Activated naive CD4-positive, alpha-beta T cell treated with Interleukin-2 at 50 U/mL for 16 hours (primary cell): ENCODE measurements at regions not wholly inside any gene's neighbourhood (a gene's known extent, or its start where the extent isn't known, plus 50 kb on each side); places are given as distances from the start of the nearest gene placed in this dataset.

Source experiments
- DNase-seq: peaks from one replicate; pipeline ENCODE4 v3.0.0-alpha.2; 2020

DNA sequence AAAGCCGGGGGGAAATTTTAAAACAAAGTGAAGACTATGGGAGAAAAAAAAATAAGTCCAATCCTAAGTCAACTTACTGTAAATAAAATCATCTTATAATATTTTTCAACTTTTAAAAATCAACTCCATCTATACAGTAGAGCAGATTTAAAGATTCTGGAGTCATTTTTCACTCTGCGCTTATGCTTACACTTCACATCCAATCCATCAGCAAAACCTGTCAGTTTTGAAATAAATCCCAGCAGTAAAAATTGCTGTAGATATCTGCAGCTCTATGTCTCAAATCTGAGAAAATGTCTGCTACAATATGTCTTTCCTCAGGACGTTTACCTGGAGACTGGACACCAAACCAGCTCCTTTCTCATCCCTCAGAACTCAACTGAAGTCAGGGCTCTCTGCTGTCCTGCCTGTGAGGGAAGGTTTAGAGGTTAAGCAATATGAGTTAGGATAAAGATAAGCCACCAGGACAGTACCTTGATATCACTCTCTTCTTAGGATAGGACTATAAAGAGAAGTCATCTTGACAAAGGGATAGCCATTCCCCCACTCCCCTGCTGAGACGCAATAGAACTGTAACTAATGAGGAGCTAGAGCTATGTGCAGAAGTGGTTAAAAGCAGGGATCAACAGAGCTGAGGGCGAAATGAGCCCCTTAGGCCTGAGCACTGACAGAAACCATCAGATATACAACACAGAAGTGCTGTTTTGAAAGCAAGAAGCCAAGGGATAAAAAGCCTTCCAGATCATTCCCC is 254.7 kb upstream of the KLHL1 start:
- DNase-seq = no peak

GRCh38 chr13:70357031-70357430 is 248.8 kb upstream of the KLHL1 start:
- DNase-seq = no peak

GRCh38 chr13:70353096-70353495 is 244.8 kb upstream of the KLHL1 start:
- no peak for DNase-seq

DNA sequence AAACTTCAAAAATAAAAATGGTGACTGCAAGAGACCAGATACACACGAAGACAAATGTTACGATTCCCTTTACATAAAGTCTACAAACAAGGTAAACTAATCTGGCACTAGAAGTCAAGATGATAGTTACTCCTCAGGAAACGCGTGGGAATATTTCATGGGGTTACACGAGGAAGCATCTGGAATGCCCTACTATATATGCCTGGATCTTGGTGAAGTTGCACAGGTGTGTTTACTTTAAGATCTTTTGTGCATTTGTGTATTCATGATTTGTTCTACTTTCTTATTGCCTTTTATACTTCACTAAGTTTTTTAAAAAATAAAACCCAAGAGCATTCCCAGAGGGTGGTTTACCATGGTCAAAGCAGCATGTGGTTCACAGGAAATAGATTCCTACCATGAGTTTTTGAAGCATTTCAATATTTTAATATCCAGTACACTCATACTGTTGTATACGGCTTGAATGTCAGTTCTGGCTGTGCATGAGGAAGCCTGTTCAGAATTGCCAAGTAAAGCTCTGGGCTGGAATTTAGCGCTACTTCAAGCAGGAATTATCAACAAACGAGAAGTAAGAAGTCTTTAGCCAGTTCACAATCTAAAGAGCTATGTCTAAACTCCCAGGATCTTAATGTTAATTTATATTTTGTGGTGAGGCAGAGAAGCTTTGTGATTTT is 239.8 kb upstream of the KLHL1 start:
- DNase-seq = no peak

DNA sequence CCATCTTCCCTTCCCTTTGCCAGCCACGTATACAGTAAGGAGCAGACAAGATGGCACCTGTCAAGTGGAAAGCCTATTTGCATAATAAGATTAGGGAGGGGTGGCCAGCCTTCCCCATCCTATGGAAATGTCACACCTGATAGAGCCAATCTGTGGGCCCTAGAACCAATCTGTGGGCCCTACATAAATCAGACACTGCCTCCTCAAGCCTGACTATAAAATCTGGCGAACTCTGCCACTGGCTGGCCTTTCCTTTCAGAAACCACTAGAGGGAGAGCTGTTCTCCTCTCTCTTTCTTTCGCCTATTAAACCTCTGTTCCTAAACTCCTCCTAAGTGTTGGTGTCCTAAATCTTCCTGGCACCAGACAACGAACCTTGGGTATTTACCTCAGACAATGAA is 231.5 kb upstream of the KLHL1 start:
- no peak for DNase-seq

- DNase-seq = no peak
These were observed 230.4 kb upstream of the KLHL1 start for GRCh38 chr13:70338609-70339008.

- no peak for DNase-seq
These were observed 228.6 kb upstream of the KLHL1 start for GRCh38 chr13:70336866-70337265.

DNA sequence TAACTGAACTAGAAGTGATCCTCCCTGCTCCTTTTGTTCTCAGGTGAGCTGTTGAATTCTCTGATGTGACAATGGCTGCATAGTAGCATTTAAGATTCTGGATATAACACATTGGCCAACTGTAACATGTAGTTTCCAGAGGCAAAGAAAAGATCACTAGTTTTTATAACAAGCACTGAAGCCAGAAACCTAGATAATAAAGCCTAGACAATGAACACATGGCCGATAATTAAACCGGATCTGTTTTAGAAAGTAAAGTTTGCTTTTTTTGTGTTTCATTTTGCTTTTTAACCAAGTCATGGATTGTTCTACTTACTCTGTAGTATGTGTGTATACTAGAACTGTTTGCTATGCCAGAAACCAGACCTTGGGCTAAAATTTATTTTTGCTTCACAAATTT is 225.5 kb upstream of the KLHL1 start:
- no peak for DNase-seq

DNA sequence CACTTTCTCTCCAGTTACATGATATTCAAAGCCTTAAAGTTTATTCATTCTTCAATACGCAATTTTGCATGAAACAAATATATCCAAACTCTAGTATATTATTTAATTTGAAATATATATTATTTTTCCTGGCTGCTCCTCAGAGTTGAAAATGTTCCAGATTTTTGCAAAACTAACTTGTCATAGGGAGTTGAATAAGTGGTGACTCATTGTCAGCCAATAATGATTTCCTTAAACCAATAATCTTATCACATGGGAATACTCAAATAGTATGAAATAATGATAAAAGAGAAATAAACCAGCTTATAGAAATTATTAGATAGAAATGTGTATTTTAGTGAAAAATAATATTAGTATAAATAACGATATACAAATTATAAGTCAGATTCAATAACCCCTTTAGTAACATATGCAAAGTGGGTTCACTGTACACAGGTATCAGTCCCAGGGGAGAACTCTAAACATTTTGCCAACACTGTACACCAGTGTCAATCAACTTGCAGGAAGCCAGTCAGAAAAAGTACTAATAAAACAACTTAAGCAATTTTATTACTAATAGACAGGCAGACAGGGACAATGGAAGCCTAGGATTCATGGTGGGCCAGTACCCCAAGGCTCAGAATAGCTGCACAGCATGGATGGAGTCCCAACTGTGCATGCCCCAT is 222.6 kb upstream of the KLHL1 start:
- no peak for DNase-seq

DNA sequence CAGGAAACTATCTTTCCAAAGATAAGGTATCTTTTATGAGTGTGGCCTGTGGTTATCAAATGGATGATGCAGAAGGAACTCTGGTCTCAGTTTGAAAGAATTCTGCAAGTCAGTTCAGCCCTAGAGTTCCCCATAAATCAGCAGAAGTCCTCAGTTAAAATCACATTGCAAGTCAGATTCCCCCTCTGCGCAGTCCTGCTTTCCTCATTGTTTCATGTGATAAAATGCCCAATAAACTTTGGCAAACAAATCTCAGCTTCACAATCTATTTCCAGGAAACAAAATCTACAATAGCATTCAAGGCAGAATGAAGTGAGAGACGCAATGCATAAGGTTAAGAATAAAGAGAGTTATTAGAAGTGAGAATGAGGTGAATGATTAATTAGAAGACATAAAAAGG is 216.3 kb upstream of the KLHL1 start:
- no peak for DNase-seq

- DNase-seq = no peak
These were observed 202.9 kb upstream of the KLHL1 start for GRCh38 chr13:70311191-70311590.

DNA sequence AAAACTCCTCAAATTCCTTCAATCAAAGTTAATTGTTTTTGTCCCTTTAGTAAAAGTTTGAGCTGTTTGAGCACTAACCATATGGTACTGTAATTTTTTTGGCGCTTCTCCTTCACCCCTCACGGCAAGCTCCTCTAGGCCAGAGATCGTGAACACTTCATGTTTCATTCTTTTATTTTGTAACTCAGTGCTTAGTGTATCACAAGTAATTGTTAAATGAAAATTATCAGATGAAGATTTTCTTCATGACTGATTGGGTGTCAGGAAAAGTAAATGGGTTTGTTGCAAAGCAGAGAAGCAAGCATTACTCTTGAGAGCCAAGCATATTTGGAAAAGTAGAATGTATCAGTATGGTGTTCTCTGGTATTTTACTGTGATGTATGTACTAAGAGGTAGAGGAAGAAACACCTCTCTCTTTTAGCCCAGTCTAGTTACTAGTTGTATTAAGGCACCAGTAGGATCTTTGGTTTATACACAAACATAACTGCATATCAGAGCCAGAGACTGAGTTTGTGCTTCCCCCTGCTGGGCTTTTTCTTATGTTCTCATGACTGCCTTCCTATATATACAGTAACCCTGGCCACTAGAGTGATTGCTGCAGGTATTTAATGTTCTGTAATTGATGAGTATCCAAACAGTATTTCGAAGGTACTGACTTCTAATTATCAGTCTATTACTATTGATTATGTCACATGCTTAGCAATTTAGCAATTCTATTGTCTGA is 202.3 kb upstream of the KLHL1 start:
- DNase-seq = no peak

DNA sequence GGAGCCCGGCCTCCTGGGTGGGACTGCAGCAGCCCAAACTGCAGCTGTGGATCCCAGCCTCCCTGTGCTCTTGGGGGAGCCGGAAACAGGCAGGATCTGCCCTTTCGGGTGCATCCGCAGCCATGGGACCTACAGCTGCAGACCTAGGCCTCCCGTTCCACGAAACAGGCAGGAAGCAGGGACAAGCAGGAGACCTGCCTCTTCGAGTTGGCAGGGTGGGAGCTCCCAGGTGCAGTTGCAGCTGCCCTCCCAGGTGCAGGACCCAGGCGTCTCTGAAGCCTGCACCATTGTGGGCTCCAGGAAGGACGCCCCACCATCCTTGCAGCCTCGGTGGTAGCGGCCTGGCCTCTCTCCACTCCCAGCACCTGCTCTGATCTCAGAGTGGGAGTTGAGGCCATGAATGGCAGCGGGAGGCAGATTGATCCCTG is 189.0 kb upstream of the KLHL1 start:
- no peak for DNase-seq

DNA sequence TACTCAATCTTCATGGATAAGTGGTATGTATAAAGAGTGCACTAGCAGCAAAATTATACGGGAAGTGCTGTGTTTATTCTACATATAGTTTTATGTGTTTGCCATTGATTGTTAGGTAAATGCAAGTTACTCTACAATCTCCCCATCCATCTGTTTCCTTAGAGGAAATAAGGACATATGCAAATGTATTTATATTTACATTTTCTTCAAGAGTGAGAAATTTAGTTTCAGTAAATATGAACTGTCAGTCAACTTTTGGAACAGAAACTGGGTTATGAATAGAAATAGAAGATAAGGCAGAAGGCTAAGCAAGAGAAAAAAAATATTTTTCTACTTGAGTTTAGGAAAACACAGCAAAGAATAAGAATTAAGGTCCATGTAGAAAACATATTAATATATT is 176.1 kb upstream of the KLHL1 start:
- no peak for DNase-seq

- no peak for DNase-seq
These were observed 167.6 kb upstream of the KLHL1 start for GRCh38 chr13:70275841-70276240.

GRCh38 chr13:70255406-70255991 is 147.2 kb upstream of the KLHL1 start:
- DNase-seq = no peak

- DNase-seq = no peak
These were observed 145.6 kb upstream of the KLHL1 start for GRCh38 chr13:70253834-70254233.

- DNase-seq = no peak
These were observed 145.2 kb upstream of the KLHL1 start for GRCh38 chr13:70253411-70253810.

GRCh38 chr13:70249332-70250064 is 141.2 kb upstream of the KLHL1 start:
- no peak for DNase-seq

GRCh38 chr13:70237131-70237530 is 128.9 kb upstream of the KLHL1 start:
- DNase-seq = no peak

GRCh38 chr13:70235565-70235964 is 127.3 kb upstream of the KLHL1 start:
- DNase-seq = no peak

DNA sequence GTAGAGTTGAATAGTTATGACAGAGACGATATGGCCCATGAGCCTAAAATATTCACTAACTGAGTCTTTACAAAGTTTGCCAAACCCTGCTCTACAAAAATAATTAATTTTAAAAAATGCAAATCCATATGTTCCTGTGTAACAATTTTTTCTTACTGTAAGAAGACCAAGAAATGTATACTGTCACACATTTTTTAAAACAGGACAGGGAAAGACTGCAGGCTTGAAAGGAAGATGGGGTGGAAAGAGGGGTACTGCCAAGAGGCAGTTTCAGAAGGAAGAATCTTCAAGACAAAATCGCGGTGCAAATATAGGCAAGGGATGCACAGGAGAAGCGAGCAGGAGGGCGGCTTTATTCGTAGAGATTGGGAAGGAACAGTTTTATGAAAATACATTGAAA is 115.7 kb upstream of the KLHL1 start:
- no peak for DNase-seq
